B cell (primary cell): ENCODE measurements at regions not wholly inside any gene's neighbourhood (a gene's known extent, or its start where the extent isn't known, plus 50 kb on each side); places are given as distances from the start of the nearest gene placed in this dataset.

Source experiments
- CTCF ChIP-seq: fragments of 200-600 bp; IDR thresholded peaks from one replicate; pipeline ENCODE4 v1.8.0; 2022; ENCODE audit warnings: antibody characterized with exemption, mild to moderate bottlenecking
- EZH2 ChIP-seq: IDR thresholded peaks from 2 replicates; pipeline ENCODE4 v1.6.1; 2012; ENCODE audit warnings: borderline replicate concordance, low read depth, mild to moderate bottlenecking, moderate library complexity, low read length; ENCODE audit not compliant: insufficient read depth, poor library complexity, severe bottlenecking

- no peak for TF ChIP-seq CTCF
- no peak for TF ChIP-seq EZH2
These were observed 90.0 kb upstream of the SIRPA start for GRCh38 chr20:1805161-1805581.
